ENCODE measurements at regions not wholly inside any gene's neighbourhood (a gene's known extent, or its start where the extent isn't known, plus 50 kb on each side); places are given as distances from the start of the nearest gene placed in this dataset.

GRCh38 chr6:9606435-9607134 lies 808.3 kb downstream of the TFAP2A start:
- H3K9me3 ChIP-seq = no peaks in the 10 kb centered on the region
- no peak overlapping the region for H3K4me3 ChIP-seq
- intact Hi-C loops (cut with DNase I) = no loop called here
- H3K27ac ChIP-seq = no peak overlapping the region
- H3K36me3 ChIP-seq = no peaks in the 10 kb centered on the region
- no peak for TF ChIP-seq CTCF (IDR thresholded peaks at IDR 0.05)
- H3K27me3 ChIP-seq = no peaks in the 10 kb centered on the region
- no peak for DNase-seq (ENCODE audit: low spot score in 2 of 2)
- no peaks in the 10 kb centered on the region for H3K4me1 ChIP-seq

GRCh38 chr6:9594746-9595145 lies 820.1 kb downstream of the TFAP2A start:
- Histone ChIP-seq H3K4me3 (no peak overlapping the region), H3K9me3 (no peaks in the 10 kb centered on the region), H3K36me3 (no peaks in the 10 kb centered on the region), H3K27ac (no peak overlapping the region), H3K4me1 (no peaks in the 10 kb centered on the region), H3K27me3 (no peaks in the 10 kb centered on the region)
- intact Hi-C loops (cut with DNase I) = no loop called here
- no peak for TF ChIP-seq CTCF (IDR thresholded peaks at IDR 0.05)
- DNase-seq (ENCODE audit: low spot score in 2 of 2) = no peak

GRCh38 chr6:9593554-9593953 lies 821.3 kb downstream of the TFAP2A start:
- TF ChIP-seq CTCF (IDR thresholded peaks at IDR 0.05) = no peak
- no peaks in the 10 kb centered on the region for H3K9me3 ChIP-seq
- H3K27me3 ChIP-seq = no peaks in the 10 kb centered on the region
- no peak overlapping the region for H3K4me3 ChIP-seq
- no peak for DNase-seq (ENCODE audit: low spot score in 2 of 2)
- H3K27ac ChIP-seq = no peak overlapping the region
- intact Hi-C loops (cut with DNase I) = no loop called here
- no peaks in the 10 kb centered on the region for H3K36me3 ChIP-seq
- no peaks in the 10 kb centered on the region for H3K4me1 ChIP-seq

- TF ChIP-seq CTCF (IDR thresholded peaks at IDR 0.05) = no peak
- H3K4me1 ChIP-seq = no peaks in the 10 kb centered on the region
- no peak overlapping the region for H3K4me3 ChIP-seq
- intact Hi-C loops (cut with DNase I) = no loop called here
- H3K27ac ChIP-seq = no peak overlapping the region
- H3K27me3 ChIP-seq = no peaks in the 10 kb centered on the region
- DNase-seq (ENCODE audit: low spot score in 2 of 2) = no peak
- no peaks in the 10 kb centered on the region for H3K36me3 ChIP-seq
- H3K9me3 ChIP-seq = no peaks in the 10 kb centered on the region
These were observed 831.0 kb downstream of the TFAP2A start for GRCh38 chr6:9583753-9584352.

- TF ChIP-seq CTCF (IDR thresholded peaks at IDR 0.05) = no peak
- Histone ChIP-seq H3K9me3 (no peaks in the 10 kb centered on the region), H3K36me3 (no peaks in the 10 kb centered on the region), H3K4me3 (no peak overlapping the region), H3K4me1 (no peaks in the 10 kb centered on the region), H3K27me3 (no peaks in the 10 kb centered on the region), H3K27ac (no peak overlapping the region)
- no peak for DNase-seq (ENCODE audit: low spot score in 2 of 2)
- intact Hi-C loops (cut with DNase I) = no loop called here
These were observed 833.7 kb downstream of the TFAP2A start for GRCh38 chr6:9581155-9581554.

Data from ascending aorta (tissue), 2 donors.